IMR-90 (cell line): ENCODE measurements at regions not wholly inside any gene's neighbourhood (a gene's known extent, or its start where the extent isn't known, plus 50 kb on each side); places are given as distances from the start of the nearest gene placed in this dataset.
"Not testable (repeated sequence)": the region's sequence is repeated elsewhere in the genome, so short reads cannot be mapped to it uniquely, and the experiment has no call there.

Source experiments
- ATAC-seq: fragments of 200-7000 bp; cut with Tn5 transposase; 2 replicates; pipeline ENCODE4 v1.9.1; 2020; ENCODE audit warnings: low read depth, mild to moderate bottlenecking, moderate library complexity
- BruUV-seq: library from RNA; stranded (reverse); fragments of 400-500 nt; replicated peaks from 2 replicates; lab custom pipeline; 2021; lab: Mats Ljungman, UMichigan
- CTCF ChIA-PET: fragments of 300-600 bp; formaldehyde crosslinking; extraction: SDS; loops from one replicate; lab custom pipeline; 2021; ENCODE audit warnings: antibody characterized with exemption; lab: Yijun Ruan, JAX
- POLR2A ChIA-PET: fragments of 300-600 bp; sonication (Branson Sonifier 250); formaldehyde crosslinking; loops from one replicate; lab custom pipeline; 2022; ENCODE audit warnings: antibody characterized with exemption; ENCODE audit not compliant: unreplicated experiment; lab: Charles Lee
- DNase-seq: peaks from one replicate; pipeline ENCODE4 v3.0.0; 2013
- H2AFZ ChIP-seq: replicated peaks from 2 replicates; pipeline ENCODE3; 2013; ENCODE audit warnings: low read length, mild to moderate bottlenecking; ENCODE audit not compliant: poor library complexity
- H2AK5ac ChIP-seq: 2 replicates; pipeline ENCODE4 v1.6.1; 2013; ENCODE audit warnings: low read depth, low read length, inconsistent platforms
- H2AK9ac ChIP-seq: replicated peaks from 2 replicates; pipeline ENCODE3; 2013; ENCODE audit warnings: mild to moderate bottlenecking, low read depth, low read length, moderate library complexity; ENCODE audit not compliant: poor library complexity
- H2BK120ac ChIP-seq: 2 replicates; pipeline ENCODE4 v1.6.1; 2013; ENCODE audit warnings: low read depth, low read length, inconsistent platforms
- H2BK15ac ChIP-seq: 3 replicates; pipeline ENCODE4 v1.6.1; 2013; ENCODE audit warnings: low read depth, low read length, inconsistent platforms
- H2BK20ac ChIP-seq: 2 replicates; pipeline ENCODE4 v1.6.1; 2013; ENCODE audit warnings: low read depth, mild to moderate bottlenecking, inconsistent platforms, low read length, moderate library complexity
- H2BK5ac ChIP-seq: 2 replicates; pipeline ENCODE4 v1.6.1; 2013; ENCODE audit warnings: mild to moderate bottlenecking, low read depth, low read length, inconsistent platforms; ENCODE audit not compliant: poor library complexity, severe bottlenecking
- H3K14ac ChIP-seq: replicated peaks from 2 replicates; pipeline ENCODE4 v1.6.1; 2013; ENCODE audit warnings: low read depth, low read length, inconsistent platforms
- H3K18ac ChIP-seq: 2 replicates; pipeline ENCODE4 v1.6.1; 2013; ENCODE audit warnings: low read depth, low read length, control low read depth
- H3K23ac ChIP-seq: 2 replicates; pipeline ENCODE4 v1.6.1; 2013; ENCODE audit warnings: low read depth, low read length, inconsistent platforms
- H3K27ac ChIP-seq: 2 replicates; pipeline ENCODE4 v1.5.1; 2013; ENCODE audit warnings: mild to moderate bottlenecking, control low read depth, low read length; ENCODE audit not compliant: insufficient read depth
- H3K27me3 ChIP-seq: 2 replicates; pipeline ENCODE4 v1.6.1; 2013; ENCODE audit warnings: low read length; ENCODE audit not compliant: control insufficient read depth, insufficient read depth
- H3K36me3 ChIP-seq: 2 replicates; pipeline ENCODE4 v1.6.1; 2013; ENCODE audit warnings: low read length, mixed read lengths; ENCODE audit not compliant: control insufficient read depth, insufficient read depth
- H3K4ac ChIP-seq: 2 replicates; pipeline ENCODE4 v1.6.1; 2013; ENCODE audit warnings: low read depth, low read length, inconsistent platforms
- H3K4me1 ChIP-seq: 2 replicates; pipeline ENCODE4 v1.6.1; 2013; ENCODE audit warnings: low read length, mixed read lengths; ENCODE audit not compliant: control insufficient read depth, insufficient read depth
- H3K4me2 ChIP-seq: 2 replicates; pipeline ENCODE4 v1.6.1; 2013; ENCODE audit warnings: low read depth, mild to moderate bottlenecking, control low read depth, low read length, moderate library complexity
- H3K4me3 ChIP-seq: 2 replicates; pipeline ENCODE4 v1.5.1; 2013; ENCODE audit warnings: low read depth, mild to moderate bottlenecking, control low read depth, low read length, moderate library complexity; ENCODE audit not compliant: insufficient read depth
- H3K56ac ChIP-seq: 2 replicates; pipeline ENCODE4 v1.6.1; 2013; ENCODE audit warnings: low read length, inconsistent platforms; ENCODE audit not compliant: insufficient read depth; ENCODE audit errors: extremely low read depth
- H3K79me1 ChIP-seq, 2 experiments: 2 replicates each; pipeline ENCODE4 v1.6.1; 2013; ENCODE audit warnings: low read length in 2 of 2, inconsistent platforms in 1 of 2, low read depth in 1 of 2
- H3K9ac ChIP-seq: 2 replicates; pipeline ENCODE4 v1.6.1; 2013; ENCODE audit warnings: low read depth, low read length, control low read depth
- H3K9me1 ChIP-seq: 2 replicates; pipeline ENCODE4 v1.6.1; 2013; ENCODE audit warnings: low read length, inconsistent platforms; ENCODE audit not compliant: insufficient read depth
- H3K9me3 ChIP-seq: 2 replicates; pipeline ENCODE4 v1.6.1; 2013; ENCODE audit warnings: low read length; ENCODE audit not compliant: control insufficient read depth, insufficient read depth
- H4K20me1 ChIP-seq: 2 replicates; pipeline ENCODE4 v1.6.1; 2013; ENCODE audit warnings: low read length, inconsistent platforms; ENCODE audit not compliant: insufficient read depth
- H4K5ac ChIP-seq: 2 replicates; pipeline ENCODE4 v1.6.1; 2013; ENCODE audit warnings: mild to moderate bottlenecking, low read depth, low read length, control low read depth
- H4K8ac ChIP-seq, 2 experiments: 2 replicates each; pipeline ENCODE4 v1.6.1; 2013; ENCODE audit warnings: low read depth in 2 of 2, low read length in 2 of 2, control low read depth in 1 of 2, inconsistent platforms in 1 of 2
- H4K91ac ChIP-seq: 2 replicates; pipeline ENCODE4 v1.6.1; 2013; ENCODE audit warnings: low read depth, low read length, inconsistent platforms; ENCODE audit not compliant: insufficient read depth
- MAFK ChIP-seq: IDR thresholded peaks from 2 replicates; pipeline ENCODE4 v1.6.1; 2012; ENCODE audit warnings: low read depth, low read length, improper control_type of control experiment
- WGBS, 2 experiments: methylation state at CpG; one replicate each; pipeline versions ENCODE4 v1.1.5 to v1.1.7; 2013; ENCODE audit warnings: missing lambda C conversion rate in 2 of 2; ENCODE audit not compliant: insufficient read length in 1 of 2; ENCODE audit errors: extremely low coverage in 2 of 2; 5-methylcytosine and 5-hydroxymethylcytosine counted together
- dilution Hi-C: fragments of 300-500 bp; cut with HindIII; formaldehyde crosslinking; loops from one replicate; pipeline ENCODE4 v1.14.3; 2018; ENCODE audit warnings: low sequenced_read_pairs; ENCODE audit not compliant: unreplicated experiment
- in situ Hi-C: fragments of 300-500 bp; cut with MboI; formaldehyde crosslinking; loops from 3 replicates; pipeline ENCODE4 v1.14.3; 2019; ENCODE audit warnings: low sequenced_read_pairs, inconsistent platforms, mixed read lengths
- intact Hi-C: fragments of 100-400 bp; cut with micrococcal nuclease; formaldehyde crosslinking; loops from 2 replicates; pipeline ENCODE4 v1.10.0; 2022

DNA sequence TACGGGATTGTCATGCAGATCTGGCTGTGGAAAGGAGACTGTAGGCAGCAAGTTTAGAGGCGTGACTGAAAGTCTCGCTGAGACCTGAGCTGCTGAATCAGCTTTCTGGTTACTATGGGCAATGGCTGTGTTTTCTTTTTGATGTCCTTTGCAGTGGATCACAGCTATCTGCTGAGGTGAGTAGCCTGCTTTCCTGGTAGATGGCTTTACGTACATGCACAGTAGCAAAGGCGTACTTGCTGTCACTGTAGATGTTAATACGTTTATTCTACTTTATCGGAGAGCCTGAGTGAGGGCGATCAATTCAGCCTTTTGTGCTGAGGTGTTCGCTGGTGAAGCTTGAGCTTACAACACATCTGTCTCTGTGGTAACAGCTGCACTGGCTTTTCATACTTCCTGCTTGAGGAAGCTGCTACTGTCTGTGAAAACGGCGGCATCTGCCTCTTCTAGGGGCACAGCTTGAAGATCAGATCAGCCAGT, 92.9 kb upstream of the FAM90A1 start:
- H3K9me1 ChIP-seq, H2BK15ac ChIP-seq, H3K4ac ChIP-seq, H3K4me1 ChIP-seq, BruUV-seq, H3K4me3 ChIP-seq, ATAC-seq, H4K5ac ChIP-seq, dilution Hi-C loops, H3K23ac ChIP-seq, H4K20me1 ChIP-seq, in situ Hi-C loops, H2AK9ac ChIP-seq, H3K36me3 ChIP-seq, H3K9me3 ChIP-seq, H3K9ac ChIP-seq, H3K27ac ChIP-seq, H3K14ac ChIP-seq, intact Hi-C loops, H3K56ac ChIP-seq, H2BK20ac ChIP-seq, H3K18ac ChIP-seq, H3K79me1 ChIP-seq, H2BK120ac ChIP-seq, H3K27me3 ChIP-seq, H4K91ac ChIP-seq, POLR2A ChIA-PET, CTCF ChIA-PET, H2BK5ac ChIP-seq, H2AFZ ChIP-seq, H2AK5ac ChIP-seq, H4K8ac ChIP-seq: not testable (repeated sequence)
- DNase-seq: peak; percentile 0
- H3K4me2 ChIP-seq: peak overlapping the region; percentile 46; the same call in 1 of the 2 replicates
- WGBS, 2 experiments: 0% methylated on average over 2 of the region's 11 CpGs; no CpG with 5 or more reads in 1 of the 2 experiments
- TF ChIP-seq MAFK: peak; percentile 5; the same call in 1 of the 2 replicates

- H2BK120ac ChIP-seq, H4K8ac ChIP-seq, in situ Hi-C loops, H4K20me1 ChIP-seq, intact Hi-C loops, H2BK20ac ChIP-seq, H2AFZ ChIP-seq, H4K5ac ChIP-seq, H2AK5ac ChIP-seq, H3K9me3 ChIP-seq, H3K27me3 ChIP-seq, H3K23ac ChIP-seq, H3K36me3 ChIP-seq, H2BK5ac ChIP-seq, H3K9ac ChIP-seq, H3K9me1 ChIP-seq, H3K4me1 ChIP-seq, H3K27ac ChIP-seq, CTCF ChIA-PET, DNase-seq, POLR2A ChIA-PET, H3K4ac ChIP-seq, dilution Hi-C loops, H3K14ac ChIP-seq, H3K56ac ChIP-seq, H3K18ac ChIP-seq, H3K4me3 ChIP-seq, H3K79me1 ChIP-seq, ATAC-seq, H2AK9ac ChIP-seq, H2BK15ac ChIP-seq, H4K91ac ChIP-seq, BruUV-seq, H3K4me2 ChIP-seq: not testable (repeated sequence)
- no CpG with 5 or more reads among the region's 7 CpGs for WGBS, 2 experiments
Measured at GRCh38 chr12:8320791-8321370, 93.5 kb upstream of the FAM90A1 start.
